ENCODE measurements at regions not wholly inside any gene's neighbourhood (a gene's known extent, or its start where the extent isn't known, plus 50 kb on each side); places are given as distances from the start of the nearest gene placed in this dataset.

GRCh38 chr22:49670456-49671330, 157.0 kb downstream of the BRD1 start:
- TF ChIP-seq, protein P1, sequence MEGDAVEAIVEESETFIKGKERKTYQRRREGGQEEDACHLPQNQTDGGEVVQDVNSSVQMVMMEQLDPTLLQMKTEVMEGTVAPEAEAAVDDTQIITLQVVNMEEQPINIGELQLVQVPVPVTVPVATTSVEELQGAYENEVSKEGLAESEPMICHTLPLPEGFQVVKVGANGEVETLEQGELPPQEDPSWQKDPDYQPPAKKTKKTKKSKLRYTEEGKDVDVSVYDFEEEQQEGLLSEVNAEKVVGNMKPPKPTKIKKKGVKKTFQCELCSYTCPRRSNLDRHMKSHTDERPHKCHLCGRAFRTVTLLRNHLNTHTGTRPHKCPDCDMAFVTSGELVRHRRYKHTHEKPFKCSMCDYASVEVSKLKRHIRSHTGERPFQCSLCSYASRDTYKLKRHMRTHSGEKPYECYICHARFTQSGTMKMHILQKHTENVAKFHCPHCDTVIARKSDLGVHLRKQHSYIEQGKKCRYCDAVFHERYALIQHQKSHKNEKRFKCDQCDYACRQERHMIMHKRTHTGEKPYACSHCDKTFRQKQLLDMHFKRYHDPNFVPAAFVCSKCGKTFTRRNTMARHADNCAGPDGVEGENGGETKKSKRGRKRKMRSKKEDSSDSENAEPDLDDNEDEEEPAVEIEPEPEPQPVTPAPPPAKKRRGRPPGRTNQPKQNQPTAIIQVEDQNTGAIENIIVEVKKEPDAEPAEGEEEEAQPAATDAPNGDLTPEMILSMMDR (IDR thresholded peaks at IDR 0.05; ENCODE audit: insufficient read depth, low read length, poor library complexity, severe bottlenecking): no peak
- TF ChIP-seq EZH2phosphoT487 (conservative IDR thresholded peaks at IDR 0.05; ENCODE audit: low read length): no peak
